ENCODE measurements at regions not wholly inside any gene's neighbourhood (a gene's known extent, or its start where the extent isn't known, plus 50 kb on each side); places are given as distances from the start of the nearest gene placed in this dataset.

GRCh38 chr3:140834266-140835037 is 107.2 kb upstream of the SLC25A36 start:
- no peak overlapping the region for H3K4me2 ChIP-seq
- no peak overlapping the region for H3K27ac ChIP-seq
- H3K4me1 ChIP-seq (ENCODE audit: low read depth, poor library complexity, severe bottlenecking): no peaks in the 10 kb centered on the region
- H3K4me3 ChIP-seq (IDR thresholded peaks at IDR 0.05; ENCODE audit: insufficient read depth, low read depth, low read length): no peak overlapping the region
- no peaks in the 10 kb centered on the region for H4K20me1 ChIP-seq (ENCODE audit: insufficient read depth)
- no peak overlapping the region for H3K9ac ChIP-seq
- no peak overlapping the region for H2AFZ ChIP-seq (ENCODE audit: low read depth)
- TF ChIP-seq CTCF (conservative IDR thresholded peaks at IDR 0.05; ENCODE audit: low read depth, low read length): no peak
- no peaks in the 10 kb centered on the region for H3K27me3 ChIP-seq (ENCODE audit: insufficient read depth, low read depth)
- H3K36me3 ChIP-seq (ENCODE audit: insufficient read depth): no peaks in the 10 kb centered on the region
- H3K79me2 ChIP-seq (ENCODE audit: insufficient read depth, low read depth): no peaks in the 10 kb centered on the region

GRCh38 chr3:140842984-140843649 is 98.5 kb upstream of the SLC25A36 start:
- no peaks in the 10 kb centered on the region for H3K79me2 ChIP-seq (ENCODE audit: insufficient read depth, low read depth)
- H2AFZ ChIP-seq (ENCODE audit: low read depth): no peak overlapping the region
- no peak for TF ChIP-seq CTCF (conservative IDR thresholded peaks at IDR 0.05; ENCODE audit: low read depth, low read length)
- no peaks in the 10 kb centered on the region for H4K20me1 ChIP-seq (ENCODE audit: insufficient read depth)
- H3K4me3 ChIP-seq (IDR thresholded peaks at IDR 0.05; ENCODE audit: insufficient read depth, low read depth, low read length): no peak overlapping the region
- H3K9ac ChIP-seq: no peak overlapping the region
- H3K27ac ChIP-seq: no peak overlapping the region
- H3K36me3 ChIP-seq (ENCODE audit: insufficient read depth): no peaks in the 10 kb centered on the region
- peaks cover 10% of the 10 kb centered on the region for H3K4me1 ChIP-seq (ENCODE audit: low read depth, poor library complexity, severe bottlenecking)
- H3K27me3 ChIP-seq (ENCODE audit: insufficient read depth, low read depth): no peaks in the 10 kb centered on the region
- H3K4me2 ChIP-seq: no peak overlapping the region

- H3K27ac ChIP-seq: no peak overlapping the region
- TF ChIP-seq CTCF (conservative IDR thresholded peaks at IDR 0.05; ENCODE audit: low read depth, low read length): no peak
- no peaks in the 10 kb centered on the region for H4K20me1 ChIP-seq (ENCODE audit: insufficient read depth)
- H3K4me3 ChIP-seq (IDR thresholded peaks at IDR 0.05; ENCODE audit: insufficient read depth, low read depth, low read length): no peak overlapping the region
- H2AFZ ChIP-seq (ENCODE audit: low read depth): no peak overlapping the region
- no peaks in the 10 kb centered on the region for H3K36me3 ChIP-seq (ENCODE audit: insufficient read depth)
- H3K4me1 ChIP-seq (ENCODE audit: low read depth, poor library complexity, severe bottlenecking): peaks cover 10% of the 10 kb centered on the region
- H3K9ac ChIP-seq: no peak overlapping the region
- no peaks in the 10 kb centered on the region for H3K79me2 ChIP-seq (ENCODE audit: insufficient read depth, low read depth)
- no peaks in the 10 kb centered on the region for H3K27me3 ChIP-seq (ENCODE audit: insufficient read depth, low read depth)
- no peak overlapping the region for H3K4me2 ChIP-seq
These were observed 98.0 kb upstream of the SLC25A36 start for GRCh38 chr3:140843656-140844055.

- peaks cover 10% of the 10 kb centered on the region for H3K4me1 ChIP-seq (ENCODE audit: low read depth, poor library complexity, severe bottlenecking)
- no peak overlapping the region for H2AFZ ChIP-seq (ENCODE audit: low read depth)
- H3K4me3 ChIP-seq (IDR thresholded peaks at IDR 0.05; ENCODE audit: insufficient read depth, low read depth, low read length): no peak overlapping the region
- no peak for TF ChIP-seq CTCF (conservative IDR thresholded peaks at IDR 0.05; ENCODE audit: low read depth, low read length)
- no peaks in the 10 kb centered on the region for H4K20me1 ChIP-seq (ENCODE audit: insufficient read depth)
- H3K36me3 ChIP-seq (ENCODE audit: insufficient read depth): no peaks in the 10 kb centered on the region
- H3K4me2 ChIP-seq: no peak overlapping the region
- H3K27ac ChIP-seq: no peak overlapping the region
- H3K9ac ChIP-seq: no peak overlapping the region
- H3K27me3 ChIP-seq (ENCODE audit: insufficient read depth, low read depth): no peaks in the 10 kb centered on the region
- H3K79me2 ChIP-seq (ENCODE audit: insufficient read depth, low read depth): no peaks in the 10 kb centered on the region
These were observed 97.6 kb upstream of the SLC25A36 start for GRCh38 chr3:140844072-140844471.

Data from KMS-11 (cell line).